ENCODE measurements at regions not wholly inside any gene's neighbourhood (a gene's known extent, or its start where the extent isn't known, plus 50 kb on each side); places are given as distances from the start of the nearest gene placed in this dataset.
A peak's percentile ranks its signal among the peaks of the same experiment; 100 is the strongest.
"Not testable (repeated sequence)": the region's sequence is repeated elsewhere in the genome, so short reads cannot be mapped to it uniquely, and the experiment has no call there.

GRCh38 chr1:761791-762190, 75.3 kb upstream of the OR4F16 start:
- not testable (repeated sequence) for H3K9ac ChIP-seq (ENCODE audit: low read depth, low read length); H3K4me1 ChIP-seq (ENCODE audit: insufficient read depth, low read length); H3K27me3 ChIP-seq (ENCODE audit: insufficient read depth, low read length); H3K27ac ChIP-seq (ENCODE audit: low read length); H3K9me3 ChIP-seq (ENCODE audit: insufficient read depth, low read depth, low read length); H3K4me3 ChIP-seq (ENCODE audit: low read length); H3K36me3 ChIP-seq (ENCODE audit: insufficient read depth, low read depth, low read length)

- not testable (repeated sequence) for H3K4me3 ChIP-seq (ENCODE audit: low read length); H3K9ac ChIP-seq (ENCODE audit: low read depth, low read length); H3K4me1 ChIP-seq (ENCODE audit: insufficient read depth, low read length); H3K9me3 ChIP-seq (ENCODE audit: insufficient read depth, low read depth, low read length); H3K36me3 ChIP-seq (ENCODE audit: insufficient read depth, low read depth, low read length); H3K27ac ChIP-seq (ENCODE audit: low read length); H3K27me3 ChIP-seq (ENCODE audit: insufficient read depth, low read length)
Measured at GRCh38 chr1:771449-771848, 85.0 kb upstream of the OR4F16 start.

GRCh38 chr1:777480-778180, 91.2 kb upstream of the OR4F16 start:
- Histone ChIP-seq H3K4me3 (ENCODE audit: low read length) (peak overlapping the region; percentile 85; the same call in 1 of the 2 replicates), H3K9ac (ENCODE audit: low read depth, low read length) (peak overlapping the region; percentile 87; the same call in 1 of the 2 replicates)
- H3K9me3 ChIP-seq (ENCODE audit: insufficient read depth, low read depth, low read length); H3K36me3 ChIP-seq (ENCODE audit: insufficient read depth, low read depth, low read length); H3K27me3 ChIP-seq (ENCODE audit: insufficient read depth, low read length); H3K4me1 ChIP-seq (ENCODE audit: insufficient read depth, low read length); H3K27ac ChIP-seq (ENCODE audit: low read length): not testable (repeated sequence)

GRCh38 chr1:778451-779278, 92.2 kb upstream of the OR4F16 start:
- H3K4me3 ChIP-seq (ENCODE audit: low read length) = peak overlapping the region; percentile 85
- H3K9ac ChIP-seq (ENCODE audit: low read depth, low read length) = peak overlapping the region; percentile 87; the same call in 1 of the 2 replicates
- not testable (repeated sequence) for H3K4me1 ChIP-seq (ENCODE audit: insufficient read depth, low read length); H3K9me3 ChIP-seq (ENCODE audit: insufficient read depth, low read depth, low read length); H3K27ac ChIP-seq (ENCODE audit: low read length); H3K27me3 ChIP-seq (ENCODE audit: insufficient read depth, low read length); H3K36me3 ChIP-seq (ENCODE audit: insufficient read depth, low read depth, low read length)

GRCh38 chr1:779621-780020, 93.2 kb upstream of the OR4F16 start:
- H3K27ac ChIP-seq (ENCODE audit: low read length); H3K36me3 ChIP-seq (ENCODE audit: insufficient read depth, low read depth, low read length); H3K9me3 ChIP-seq (ENCODE audit: insufficient read depth, low read depth, low read length); H3K9ac ChIP-seq (ENCODE audit: low read depth, low read length); H3K4me1 ChIP-seq (ENCODE audit: insufficient read depth, low read length); H3K27me3 ChIP-seq (ENCODE audit: insufficient read depth, low read length): not testable (repeated sequence)
- H3K4me3 ChIP-seq (ENCODE audit: low read length) = peak overlapping the region; percentile 58

GRCh38 chr1:788835-789234, 102.4 kb upstream of the OR4F16 start:
- no peak overlapping the region for H3K9ac ChIP-seq (ENCODE audit: low read depth, low read length)
- H3K27me3 ChIP-seq (ENCODE audit: insufficient read depth, low read length) = no peaks in the 10 kb centered on the region
- H3K9me3 ChIP-seq (ENCODE audit: insufficient read depth, low read depth, low read length) = peaks cover 22% of the 10 kb centered on the region
- no peaks in the 10 kb centered on the region for H3K36me3 ChIP-seq (ENCODE audit: insufficient read depth, low read depth, low read length)
- H3K4me3 ChIP-seq (ENCODE audit: low read length) = no peak overlapping the region
- no peak overlapping the region for H3K27ac ChIP-seq (ENCODE audit: low read length)
- no peaks in the 10 kb centered on the region for H3K4me1 ChIP-seq (ENCODE audit: insufficient read depth, low read length)

- H3K27me3 ChIP-seq (ENCODE audit: insufficient read depth, low read length); H3K27ac ChIP-seq (ENCODE audit: low read length); H3K4me1 ChIP-seq (ENCODE audit: insufficient read depth, low read length); H3K36me3 ChIP-seq (ENCODE audit: insufficient read depth, low read depth, low read length); H3K4me3 ChIP-seq (ENCODE audit: low read length); H3K9ac ChIP-seq (ENCODE audit: low read depth, low read length): not testable (repeated sequence)
- H3K9me3 ChIP-seq (ENCODE audit: insufficient read depth, low read depth, low read length) = peaks cover 19% of the 10 kb centered on the region
Measured at GRCh38 chr1:789606-790005, 103.2 kb upstream of the OR4F16 start.

- not testable (repeated sequence) for H3K9ac ChIP-seq (ENCODE audit: low read depth, low read length); H3K27me3 ChIP-seq (ENCODE audit: insufficient read depth, low read length); H3K4me3 ChIP-seq (ENCODE audit: low read length); H3K36me3 ChIP-seq (ENCODE audit: insufficient read depth, low read depth, low read length); H3K4me1 ChIP-seq (ENCODE audit: insufficient read depth, low read length); H3K27ac ChIP-seq (ENCODE audit: low read length)
- H3K9me3 ChIP-seq (ENCODE audit: insufficient read depth, low read depth, low read length) = peaks cover 19% of the 10 kb centered on the region
Measured at GRCh38 chr1:790388-790930, 104.0 kb upstream of the OR4F16 start.

GRCh38 chr1:794310-794709, 107.9 kb upstream of the OR4F16 start:
- not testable (repeated sequence) for H3K36me3 ChIP-seq (ENCODE audit: insufficient read depth, low read depth, low read length); H3K27me3 ChIP-seq (ENCODE audit: insufficient read depth, low read length); H3K27ac ChIP-seq (ENCODE audit: low read length); H3K4me3 ChIP-seq (ENCODE audit: low read length); H3K9ac ChIP-seq (ENCODE audit: low read depth, low read length); H3K4me1 ChIP-seq (ENCODE audit: insufficient read depth, low read length)
- peaks cover 11% of the 10 kb centered on the region for H3K9me3 ChIP-seq (ENCODE audit: insufficient read depth, low read depth, low read length)

- not testable (repeated sequence) for H3K9me3 ChIP-seq (ENCODE audit: insufficient read depth, low read depth, low read length); H3K4me3 ChIP-seq (ENCODE audit: low read length); H3K27ac ChIP-seq (ENCODE audit: low read length); H3K9ac ChIP-seq (ENCODE audit: low read depth, low read length); H3K4me1 ChIP-seq (ENCODE audit: insufficient read depth, low read length); H3K27me3 ChIP-seq (ENCODE audit: insufficient read depth, low read length); H3K36me3 ChIP-seq (ENCODE audit: insufficient read depth, low read depth, low read length)
Measured at GRCh38 chr1:794918-795584, 108.6 kb upstream of the OR4F16 start.

GRCh38 chr1:797649-798048, 111.2 kb upstream of the OR4F16 start:
- not testable (repeated sequence) for H3K9me3 ChIP-seq (ENCODE audit: insufficient read depth, low read depth, low read length); H3K4me1 ChIP-seq (ENCODE audit: insufficient read depth, low read length); H3K9ac ChIP-seq (ENCODE audit: low read depth, low read length); H3K27me3 ChIP-seq (ENCODE audit: insufficient read depth, low read length); H3K27ac ChIP-seq (ENCODE audit: low read length); H3K36me3 ChIP-seq (ENCODE audit: insufficient read depth, low read depth, low read length); H3K4me3 ChIP-seq (ENCODE audit: low read length)

- not testable (repeated sequence) for H3K9me3 ChIP-seq (ENCODE audit: insufficient read depth, low read depth, low read length); H3K4me1 ChIP-seq (ENCODE audit: insufficient read depth, low read length); H3K36me3 ChIP-seq (ENCODE audit: insufficient read depth, low read depth, low read length); H3K4me3 ChIP-seq (ENCODE audit: low read length); H3K27ac ChIP-seq (ENCODE audit: low read length); H3K27me3 ChIP-seq (ENCODE audit: insufficient read depth, low read length); H3K9ac ChIP-seq (ENCODE audit: low read depth, low read length)
Measured at GRCh38 chr1:800397-800796, 113.9 kb upstream of the OR4F16 start.
